ENCODE measurements at regions not wholly inside any gene's neighbourhood (a gene's known extent, or its start where the extent isn't known, plus 50 kb on each side); places are given as distances from the start of the nearest gene placed in this dataset.
"Not testable (repeated sequence)": the region's sequence is repeated elsewhere in the genome, so short reads cannot be mapped to it uniquely, and the experiment has no call there.

DNA sequence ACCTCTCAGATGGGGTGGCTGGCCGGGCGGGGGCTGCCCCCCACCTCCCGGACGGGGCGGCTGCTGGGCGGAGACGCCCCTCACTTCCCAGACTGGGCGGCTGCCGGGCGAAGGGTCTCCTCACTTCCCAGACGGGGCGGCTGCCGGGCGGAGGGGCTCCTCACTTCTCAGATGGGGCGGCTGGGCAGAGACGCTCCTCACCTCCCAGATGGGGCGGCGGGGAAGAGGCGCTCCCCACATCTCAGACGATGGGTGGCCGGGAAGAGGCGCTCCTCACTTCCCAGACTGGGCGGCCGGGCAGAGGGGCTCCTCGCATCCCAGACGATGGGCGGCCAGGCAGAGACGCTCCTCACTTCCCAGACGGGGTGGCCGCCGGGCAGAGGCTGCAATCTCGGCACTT, 80.7 kb downstream of the KPNA2 start:
- H3K9ac ChIP-seq (ENCODE audit: low read length); H3K4me1 ChIP-seq (ENCODE audit: insufficient read depth, low read length); H3K27ac ChIP-seq (ENCODE audit: low read depth, low read length); H3K27me3 ChIP-seq (ENCODE audit: control insufficient read depth in 1 of 2, insufficient read depth in 2 of 2, low read length in 2 of 2); H3K9me3 ChIP-seq (ENCODE audit: low read length); H3K4me3 ChIP-seq (ENCODE audit: low read depth in 1 of 2, low read length in 2 of 2): not testable (repeated sequence)
- H3K36me3 ChIP-seq (ENCODE audit: insufficient read depth, low read length): peaks cover 16% of the 10 kb centered on the region

DNA sequence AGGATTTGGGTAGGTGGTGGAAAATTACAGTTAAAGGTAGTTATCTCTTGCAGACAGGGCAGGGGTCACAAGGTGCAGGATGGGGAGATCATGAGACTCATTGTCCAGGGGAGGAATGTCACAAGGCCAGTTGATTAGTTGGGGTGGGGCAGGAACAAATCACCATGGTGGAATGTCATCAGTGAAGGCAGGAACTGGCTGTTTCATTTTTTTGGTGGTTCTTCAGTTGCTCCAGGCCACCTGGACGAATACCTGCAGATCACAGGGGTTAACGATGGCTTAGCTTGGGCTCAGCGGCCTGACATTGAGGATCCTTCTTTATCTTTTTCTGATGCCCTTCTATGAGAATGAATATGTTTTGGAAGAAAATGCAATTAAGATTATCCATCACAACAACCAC, 87.1 kb downstream of the KPNA2 start:
- H3K9me3 ChIP-seq (ENCODE audit: low read length): no peaks in the 10 kb centered on the region
- H3K27ac ChIP-seq (ENCODE audit: low read depth, low read length): no peak overlapping the region
- H3K36me3 ChIP-seq (ENCODE audit: insufficient read depth, low read length): peaks cover 36% of the 10 kb centered on the region
- H3K4me1 ChIP-seq (ENCODE audit: insufficient read depth, low read length): no peaks in the 10 kb centered on the region
- H3K9ac ChIP-seq (ENCODE audit: low read length): no peak overlapping the region
- H3K4me3 ChIP-seq (ENCODE audit: low read depth in 1 of 2, low read length in 2 of 2): no peak overlapping the region
- no peaks in the 10 kb centered on the region for H3K27me3 ChIP-seq (ENCODE audit: control insufficient read depth in 1 of 2, insufficient read depth in 2 of 2, low read length in 2 of 2)

DNA sequence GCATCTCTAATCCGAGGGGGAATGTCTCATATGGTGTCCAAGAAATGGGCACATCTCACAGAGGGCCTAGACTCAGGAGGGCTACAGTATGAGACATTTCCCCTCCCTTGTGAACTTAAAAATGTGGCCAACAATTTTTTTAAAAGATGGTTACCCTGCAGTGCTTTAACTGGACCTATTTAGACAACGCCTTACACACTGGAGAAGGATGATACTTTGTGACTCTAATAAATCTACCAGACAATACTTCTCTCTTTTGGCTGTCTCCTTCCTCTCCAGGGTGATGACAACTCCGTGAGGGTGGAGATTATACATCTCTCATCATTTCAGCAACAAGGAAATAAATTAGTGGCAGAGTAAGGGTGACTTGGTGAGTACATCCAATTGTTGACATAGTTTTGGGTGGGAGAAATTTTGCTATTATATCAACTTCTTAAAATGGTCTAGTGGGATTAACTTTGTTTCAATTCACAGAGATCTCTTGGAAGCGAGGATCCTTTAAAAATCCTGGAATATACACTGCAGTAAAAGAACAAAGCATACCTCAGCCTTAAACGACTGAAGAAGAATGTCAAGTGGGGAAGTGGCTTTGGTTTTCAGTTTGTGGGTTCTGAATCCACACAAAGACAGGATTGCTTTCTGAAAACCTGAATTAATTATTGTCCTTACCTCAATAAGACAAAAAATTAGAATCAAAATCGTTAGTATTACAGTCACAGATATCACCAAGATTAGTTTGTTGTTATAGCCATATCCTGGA, 89.8 kb downstream of the KPNA2 start:
- peaks cover 20% of the 10 kb centered on the region for H3K36me3 ChIP-seq (ENCODE audit: insufficient read depth, low read length)

DNA sequence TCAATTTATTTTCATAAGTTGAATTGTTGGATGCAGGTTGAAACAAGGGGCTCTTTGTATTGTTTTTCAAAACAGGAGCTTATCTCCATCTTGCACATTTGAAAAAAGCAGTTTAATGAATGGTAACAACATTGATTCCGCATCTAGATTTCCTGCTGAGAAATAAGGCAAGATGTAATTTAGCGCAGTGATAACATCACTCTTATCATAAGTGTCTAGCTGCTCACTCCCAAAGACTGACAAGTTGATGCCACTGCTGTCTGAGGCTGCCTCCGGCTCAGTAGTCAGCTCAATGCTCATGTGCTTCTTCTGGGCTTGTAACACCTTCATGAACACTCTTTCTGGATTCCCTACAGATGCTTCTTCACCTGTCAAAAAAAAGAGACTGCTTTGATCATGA, 92.4 kb downstream of the KPNA2 start:
- Histone ChIP-seq H3K9ac (ENCODE audit: low read length) (no peak overlapping the region), H3K4me3 (ENCODE audit: low read depth in 1 of 2, low read length in 2 of 2) (no peak overlapping the region), H3K9me3 (ENCODE audit: low read length) (no peaks in the 10 kb centered on the region), H3K27ac (ENCODE audit: low read depth, low read length) (no peak overlapping the region), H3K4me1 (ENCODE audit: insufficient read depth, low read length) (no peaks in the 10 kb centered on the region), H3K27me3 (ENCODE audit: control insufficient read depth in 1 of 2, insufficient read depth in 2 of 2, low read length in 2 of 2) (no peaks in the 10 kb centered on the region), H3K36me3 (ENCODE audit: insufficient read depth, low read length) (peaks cover 16% of the 10 kb centered on the region)

More for the DNA sequence above, 89.8 kb downstream of the KPNA2 start:
- H3K9ac ChIP-seq (ENCODE audit: low read length): no peak overlapping the region
- no peaks in the 10 kb centered on the region for H3K9me3 ChIP-seq (ENCODE audit: low read length)
- no peak overlapping the region for H3K4me3 ChIP-seq (ENCODE audit: low read depth in 1 of 2, low read length in 2 of 2)
- H3K4me1 ChIP-seq (ENCODE audit: insufficient read depth, low read length): no peaks in the 10 kb centered on the region
- H3K27ac ChIP-seq (ENCODE audit: low read depth, low read length): no peak overlapping the region
- no peaks in the 10 kb centered on the region for H3K27me3 ChIP-seq (ENCODE audit: control insufficient read depth in 1 of 2, insufficient read depth in 2 of 2, low read length in 2 of 2)

DNA sequence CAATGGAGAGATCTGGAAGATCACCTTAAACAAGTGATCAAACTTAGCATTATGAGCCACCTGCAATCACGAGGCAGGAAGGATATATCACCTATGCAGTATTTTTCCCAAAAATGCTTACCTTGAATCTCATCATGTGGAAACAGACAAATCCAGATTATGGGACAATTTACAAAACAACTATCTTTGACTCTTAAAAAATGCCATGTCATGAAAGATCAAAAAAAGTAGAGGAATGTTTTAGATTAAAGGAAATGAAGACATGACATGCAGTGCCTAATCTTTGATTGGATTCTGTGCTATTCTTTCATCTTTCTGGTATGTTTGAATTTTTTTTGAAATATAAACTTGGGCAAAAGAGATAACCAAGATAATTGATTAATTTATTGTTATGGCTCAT, 95.9 kb downstream of the KPNA2 start:
- Histone ChIP-seq H3K27me3 (ENCODE audit: control insufficient read depth in 1 of 2, insufficient read depth in 2 of 2, low read length in 2 of 2) (no peaks in the 10 kb centered on the region), H3K36me3 (ENCODE audit: insufficient read depth, low read length) (peaks cover 2% of the 10 kb centered on the region), H3K9ac (ENCODE audit: low read length) (no peak overlapping the region), H3K4me1 (ENCODE audit: insufficient read depth, low read length) (no peaks in the 10 kb centered on the region), H3K4me3 (ENCODE audit: low read depth in 1 of 2, low read length in 2 of 2) (no peak overlapping the region), H3K9me3 (ENCODE audit: low read length) (no peaks in the 10 kb centered on the region), H3K27ac (ENCODE audit: low read depth, low read length) (no peak overlapping the region)

DNA sequence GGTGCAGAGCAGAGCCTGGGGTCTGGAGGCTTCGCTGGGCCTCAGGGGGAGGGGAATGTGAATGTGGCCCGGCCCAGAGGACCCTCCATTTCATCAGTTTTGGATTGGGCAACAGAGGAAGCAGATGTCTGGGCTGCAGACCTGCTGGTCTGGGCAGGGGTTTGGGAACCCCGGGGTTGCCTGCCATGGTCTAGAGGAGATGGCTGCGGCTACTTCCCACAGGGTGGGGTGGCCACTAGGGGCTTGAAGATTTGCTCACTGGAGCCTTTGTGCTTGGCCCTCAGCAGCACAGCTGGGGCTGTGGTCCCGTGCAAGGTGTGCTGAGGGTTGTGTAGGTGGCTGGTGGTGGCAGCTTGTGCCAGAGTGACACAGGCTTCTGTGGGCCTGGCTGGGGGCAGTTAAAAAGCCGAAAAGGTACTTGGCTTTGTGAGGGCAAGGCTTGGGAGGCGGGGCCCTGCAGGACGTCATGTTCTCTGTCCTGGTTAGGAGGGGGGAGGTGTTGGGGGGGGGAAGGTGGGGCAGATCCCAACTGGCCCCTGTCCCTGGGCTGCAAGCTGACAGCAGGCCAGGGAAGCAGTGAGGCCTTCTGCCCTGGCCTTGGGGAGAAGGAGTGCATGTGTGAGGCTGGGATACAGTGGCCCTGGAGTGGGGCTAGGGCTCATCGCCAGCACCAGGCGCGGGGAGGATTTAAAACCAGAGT, 98.0 kb downstream of the KPNA2 start:
- Histone ChIP-seq H3K27ac (ENCODE audit: low read depth, low read length) (no peak overlapping the region), H3K36me3 (ENCODE audit: insufficient read depth, low read length) (no peaks in the 10 kb centered on the region), H3K27me3 (ENCODE audit: control insufficient read depth in 1 of 2, insufficient read depth in 2 of 2, low read length in 2 of 2) (no peaks in the 10 kb centered on the region)

DNA sequence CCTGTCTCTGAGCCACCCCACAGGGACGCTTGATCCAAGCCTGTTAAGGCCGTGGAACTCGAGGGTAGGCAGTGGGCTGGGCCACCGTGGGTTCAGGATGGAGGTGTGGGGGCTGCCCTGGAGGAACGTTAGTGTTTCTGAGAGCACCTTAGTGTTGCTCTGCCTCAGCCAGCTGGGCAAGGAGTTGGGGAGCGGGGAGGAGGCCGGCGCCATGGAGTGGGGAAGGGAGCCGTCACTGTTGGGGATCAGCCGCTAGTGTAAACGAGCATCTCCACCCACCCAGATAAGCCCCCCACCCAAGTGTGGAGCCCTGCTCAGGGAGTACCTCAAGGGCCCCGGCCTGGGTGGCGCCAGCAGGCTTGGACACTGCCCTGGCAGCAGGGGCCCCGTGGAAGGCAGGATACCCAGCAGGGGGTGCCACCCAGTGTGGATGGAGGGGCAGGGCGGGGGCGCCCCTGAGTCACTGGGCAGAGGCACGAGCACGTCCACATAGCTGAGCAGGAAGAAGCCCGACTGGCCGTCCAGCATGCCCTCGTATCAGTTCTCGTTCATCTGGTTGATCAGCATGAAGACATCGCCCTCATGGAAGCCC, 98.6 kb downstream of the KPNA2 start:
- no peaks in the 10 kb centered on the region for H3K27me3 ChIP-seq (ENCODE audit: control insufficient read depth in 1 of 2, insufficient read depth in 2 of 2, low read length in 2 of 2)
- H3K4me3 ChIP-seq (ENCODE audit: low read depth in 1 of 2, low read length in 2 of 2): no peak overlapping the region
- H3K36me3 ChIP-seq (ENCODE audit: insufficient read depth, low read length): no peaks in the 10 kb centered on the region
- no peak overlapping the region for H3K9ac ChIP-seq (ENCODE audit: low read length)
- no peaks in the 10 kb centered on the region for H3K9me3 ChIP-seq (ENCODE audit: low read length)
- no peak overlapping the region for H3K27ac ChIP-seq (ENCODE audit: low read depth, low read length)
- no peaks in the 10 kb centered on the region for H3K4me1 ChIP-seq (ENCODE audit: insufficient read depth, low read length)

More for the DNA sequence above, 98.0 kb downstream of the KPNA2 start:
- no peaks in the 10 kb centered on the region for H3K4me1 ChIP-seq (ENCODE audit: insufficient read depth, low read length)
- H3K9me3 ChIP-seq (ENCODE audit: low read length): no peaks in the 10 kb centered on the region
- no peak overlapping the region for H3K9ac ChIP-seq (ENCODE audit: low read length)
- no peak overlapping the region for H3K4me3 ChIP-seq (ENCODE audit: low read depth in 1 of 2, low read length in 2 of 2)

DNA sequence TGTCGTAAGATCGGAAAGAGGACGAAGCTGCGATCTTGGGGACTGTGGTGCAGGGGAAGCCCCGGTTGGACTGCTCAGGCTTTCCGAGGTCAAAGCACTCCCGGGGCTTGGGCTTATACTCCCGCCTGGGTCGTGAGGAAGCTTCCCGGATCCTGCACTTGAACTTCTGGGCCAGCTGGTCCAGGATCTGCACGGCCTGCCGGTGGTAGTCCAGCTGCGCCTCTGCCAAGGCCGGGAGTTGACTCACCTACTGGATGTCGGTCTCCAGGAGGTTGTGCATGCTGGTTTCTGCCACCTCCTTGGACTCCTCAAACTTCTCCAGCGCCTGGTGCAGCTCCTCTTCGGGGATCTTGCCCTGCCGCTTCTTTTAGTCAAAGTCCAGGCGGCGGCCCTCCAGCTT, 99.2 kb downstream of the KPNA2 start:
- Histone ChIP-seq H3K27ac (ENCODE audit: low read depth, low read length) (no peak overlapping the region), H3K9ac (ENCODE audit: low read length) (no peak overlapping the region), H3K9me3 (ENCODE audit: low read length) (no peaks in the 10 kb centered on the region), H3K27me3 (ENCODE audit: control insufficient read depth in 1 of 2, insufficient read depth in 2 of 2, low read length in 2 of 2) (no peaks in the 10 kb centered on the region), H3K36me3 (ENCODE audit: insufficient read depth, low read length) (no peaks in the 10 kb centered on the region), H3K4me1 (ENCODE audit: insufficient read depth, low read length) (no peaks in the 10 kb centered on the region), H3K4me3 (ENCODE audit: low read depth in 1 of 2, low read length in 2 of 2) (no peak overlapping the region)

DNA sequence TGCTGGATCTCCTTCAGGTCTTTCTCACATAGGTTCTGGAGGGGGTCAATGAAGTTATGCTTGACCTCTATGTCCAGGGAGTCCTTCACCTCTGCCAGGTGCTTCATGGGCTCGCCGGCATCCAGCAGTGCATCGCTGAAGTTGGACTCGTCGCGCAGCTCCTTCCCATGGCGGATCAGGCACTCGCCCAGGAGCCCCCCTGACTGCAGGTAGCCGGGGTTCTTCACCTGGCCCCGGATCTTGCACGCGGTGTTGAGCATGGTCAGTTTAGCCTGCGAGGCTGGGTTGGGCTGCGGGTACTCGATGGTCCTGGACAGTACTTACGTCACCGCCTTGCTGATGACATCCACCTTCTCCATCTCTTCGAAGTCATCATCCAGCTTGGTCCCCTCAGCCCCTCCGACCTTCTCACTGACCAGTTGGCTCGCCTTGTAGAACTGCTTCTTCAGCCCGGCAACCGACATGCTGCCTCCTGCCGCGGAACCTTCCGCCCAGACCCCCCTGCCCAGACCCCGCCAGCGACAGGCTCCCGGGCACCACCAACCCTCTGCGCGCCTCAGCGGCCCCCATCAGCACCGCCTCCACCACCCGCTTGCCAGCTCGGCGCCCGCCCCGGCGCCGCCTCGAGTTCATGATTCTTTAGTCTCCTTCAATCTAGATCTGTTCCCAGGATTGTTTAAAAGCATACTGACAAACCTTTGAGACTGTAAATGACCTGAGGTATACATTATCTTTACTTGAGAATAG, 99.8 kb downstream of the KPNA2 start:
- H3K4me1 ChIP-seq (ENCODE audit: insufficient read depth, low read length): no peaks in the 10 kb centered on the region
- no peak overlapping the region for H3K4me3 ChIP-seq (ENCODE audit: low read depth in 1 of 2, low read length in 2 of 2)

DNA sequence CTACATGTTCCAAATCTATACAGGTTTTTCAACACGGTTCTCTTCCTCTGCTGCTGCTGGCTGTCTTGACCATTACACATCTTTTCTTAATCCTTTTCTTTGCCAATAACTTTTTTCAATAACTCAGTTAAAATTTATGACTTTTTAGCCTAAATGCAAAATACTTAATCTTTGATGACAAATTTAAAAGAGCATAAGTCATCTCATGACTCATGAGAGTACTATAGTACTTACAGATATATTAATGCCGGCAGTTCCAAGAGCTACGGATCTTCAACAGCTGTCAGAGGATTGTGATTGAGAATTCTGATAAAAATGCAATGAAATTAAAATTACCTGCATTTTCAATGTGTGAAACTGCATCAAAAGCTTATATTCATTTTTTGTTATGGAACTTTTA, 105.5 kb downstream of the KPNA2 start:
- H3K36me3 ChIP-seq (ENCODE audit: insufficient read depth, low read length): no peaks in the 10 kb centered on the region
- no peaks in the 10 kb centered on the region for H3K4me1 ChIP-seq (ENCODE audit: insufficient read depth, low read length)
- H3K9me3 ChIP-seq (ENCODE audit: low read length): no peaks in the 10 kb centered on the region
- H3K9ac ChIP-seq (ENCODE audit: low read length): no peak overlapping the region
- no peak overlapping the region for H3K27ac ChIP-seq (ENCODE audit: low read depth, low read length)
- no peak overlapping the region for H3K4me3 ChIP-seq (ENCODE audit: low read depth in 1 of 2, low read length in 2 of 2)
- no peaks in the 10 kb centered on the region for H3K27me3 ChIP-seq (ENCODE audit: control insufficient read depth in 1 of 2, insufficient read depth in 2 of 2, low read length in 2 of 2)

More for the DNA sequence above, 99.8 kb downstream of the KPNA2 start:
- no peaks in the 10 kb centered on the region for H3K9me3 ChIP-seq (ENCODE audit: low read length)
- H3K9ac ChIP-seq (ENCODE audit: low read length): no peak overlapping the region
- H3K36me3 ChIP-seq (ENCODE audit: insufficient read depth, low read length): no peaks in the 10 kb centered on the region
- H3K27me3 ChIP-seq (ENCODE audit: control insufficient read depth in 1 of 2, insufficient read depth in 2 of 2, low read length in 2 of 2): no peaks in the 10 kb centered on the region
- no peak overlapping the region for H3K27ac ChIP-seq (ENCODE audit: low read depth, low read length)

DNA sequence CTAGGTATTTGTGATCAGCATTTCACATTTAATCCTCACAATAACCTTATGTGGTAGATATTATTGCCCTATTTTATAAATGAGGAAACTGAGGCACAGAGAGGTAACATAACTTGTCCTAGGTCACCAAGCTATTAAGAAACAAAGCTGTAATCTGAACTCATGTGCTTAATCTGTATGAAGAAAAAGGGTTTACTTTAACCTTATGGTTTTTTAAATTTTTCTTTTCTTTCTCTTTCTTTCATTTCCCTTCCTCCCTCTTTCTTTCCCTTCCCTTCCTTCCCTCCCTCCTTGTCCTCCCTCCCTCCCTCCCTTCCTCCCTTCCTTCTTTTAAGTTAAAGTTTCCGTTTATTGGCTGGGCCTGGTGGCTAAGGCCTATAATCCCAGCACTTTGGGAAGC, 105.2 kb upstream of the AMZ2 start:
- Histone ChIP-seq H3K9me3 (ENCODE audit: low read length) (no peaks in the 10 kb centered on the region), H3K27me3 (ENCODE audit: control insufficient read depth in 1 of 2, insufficient read depth in 2 of 2, low read length in 2 of 2) (no peaks in the 10 kb centered on the region), H3K9ac (ENCODE audit: low read length) (no peak overlapping the region), H3K4me3 (ENCODE audit: low read depth in 1 of 2, low read length in 2 of 2) (no peak overlapping the region), H3K36me3 (ENCODE audit: insufficient read depth, low read length) (no peaks in the 10 kb centered on the region), H3K4me1 (ENCODE audit: insufficient read depth, low read length) (no peaks in the 10 kb centered on the region), H3K27ac (ENCODE audit: low read depth, low read length) (no peak overlapping the region)

Data from muscle layer of colon (tissue), 2 donors.